Lung (tissue), 11 donors: ENCODE measurements at regions not wholly inside any gene's neighbourhood (a gene's known extent, or its start where the extent isn't known, plus 50 kb on each side); places are given as distances from the start of the nearest gene placed in this dataset.

Experiments
- ATAC-seq: fragments of 200-7000 bp; cut with Tn5 transposase; one replicate; pipeline ENCODE4 v1.9.1; 2020; ENCODE audit warnings: moderate number of reproducible peaks; ENCODE audit not compliant: insufficient read depth, low FRiP score
- DNase-seq, 3 donors: peaks; one replicate each; pipeline ENCODE4 v3.0.0-alpha.2; 2013 to 2017
- H3K27ac ChIP-seq, 2 donors: one replicate each; pipeline ENCODE4 v1.5.1; 2013; ENCODE audit warnings: mild to moderate bottlenecking in 2 of 2, moderate library complexity in 2 of 2, control low read depth in 1 of 2, inconsistent platforms in 1 of 2, low read depth in 1 of 2, low read length in 1 of 2
- H3K27me3 ChIP-seq, 3 donors: one replicate each; pipeline ENCODE4 v1.5.1; 2013; ENCODE audit warnings: low read length in 2 of 3; ENCODE audit not compliant: control insufficient read depth in 3 of 3, insufficient read depth in 3 of 3
- H3K36me3 ChIP-seq, 4 donors: one replicate each; pipeline ENCODE4 v1.5.1; 2013; ENCODE audit warnings: low read length in 4 of 4, mild to moderate bottlenecking in 1 of 4, moderate library complexity in 1 of 4; ENCODE audit not compliant: control insufficient read depth in 4 of 4, insufficient read depth in 4 of 4
- H3K4me1 ChIP-seq, 5 donors: one replicate each; pipeline ENCODE4 v1.5.1; 2013; ENCODE audit warnings: low read length in 5 of 5, mild to moderate bottlenecking in 2 of 5, moderate library complexity in 1 of 5; ENCODE audit not compliant: control insufficient read depth in 5 of 5, insufficient read depth in 5 of 5
- H3K4me3 ChIP-seq: one replicate; pipeline ENCODE4 v1.5.1; 2013; ENCODE audit warnings: mild to moderate bottlenecking, control low read depth, moderate library complexity
- H3K9ac ChIP-seq, 2 donors: one replicate each; pipeline ENCODE4 v1.5.1; 2013; ENCODE audit warnings: low read length in 2 of 2, control low read depth in 1 of 2; ENCODE audit not compliant: insufficient read depth in 1 of 2
- H3K9me3 ChIP-seq, 4 donors: one replicate each; pipeline ENCODE4 v1.5.1; 2013; ENCODE audit warnings: low read length in 3 of 4, mild to moderate bottlenecking in 1 of 4, moderate library complexity in 1 of 4; ENCODE audit not compliant: control insufficient read depth in 4 of 4, insufficient read depth in 3 of 4
- CTCF ChIP-seq: IDR thresholded peaks from 2 replicates; pipeline ENCODE4 v1.5.1; 2012; ENCODE audit warnings: mild to moderate bottlenecking; ENCODE audit errors: control extremely low read depth, extremely low read depth
- WGBS, 2 donors: extraction: QIAGEN DNeasy Blood & Tissue Kit; methylation state at CpG; one replicate each; pipeline ENCODE4 v1.1.7; 2013; 5-methylcytosine and 5-hydroxymethylcytosine counted together
- donor health status: control.
- donor health status: control.
- donor health status: Bipolar disorder and iron deficiency.
- donor health status: healthy.
- donor health status: DM: yes; HTN: yes; CAD: no.

GRCh38 chr18:37944700-37945270 is 379.2 kb upstream of the CELF4 start:
- Histone ChIP-seq H3K4me1 (no peaks in the 10 kb centered on the region), H3K9me3 (no peaks in the 10 kb centered on the region), H3K9ac (no peak overlapping the region), H3K36me3 (no peaks in the 10 kb centered on the region), H3K27me3 (no peaks in the 10 kb centered on the region), H3K4me3 (no peak overlapping the region), H3K27ac (no peak overlapping the region)
- no peak for DNase-seq
- 78 to 85% methylated on average over 3 of the region's 3 CpGs for WGBS, 2 donors
- no peak for ATAC-seq
- TF ChIP-seq CTCF, result no peak

GRCh38 chr18:37937287-37937686 is 371.7 kb upstream of the CELF4 start:
- ATAC-seq, result no peak
- no peak for TF ChIP-seq CTCF
- Histone ChIP-seq H3K36me3 (no peaks in the 10 kb centered on the region), H3K27ac (no peak overlapping the region), H3K4me3 (no peak overlapping the region), H3K27me3 (no peaks in the 10 kb centered on the region), H3K9me3 (no peaks in the 10 kb centered on the region), H3K9ac (no peak overlapping the region), H3K4me1 (no peaks in the 10 kb centered on the region)
- 71 to 77% methylated on average over 6 of the region's 6 CpGs for WGBS, 2 donors
- no peak for DNase-seq

- Histone ChIP-seq H3K27me3 (no peaks in the 10 kb centered on the region), H3K27ac (no peak overlapping the region), H3K4me3 (no peak overlapping the region), H3K9me3 (no peaks in the 10 kb centered on the region), H3K36me3 (no peaks in the 10 kb centered on the region), H3K9ac (no peak overlapping the region), H3K4me1 (no peaks in the 10 kb centered on the region)
- DNase-seq (no peak), ATAC-seq (no peak)
- WGBS, 2 donors, result 77 to 81% methylated on average over 2 of the region's 2 CpGs
- TF ChIP-seq CTCF, result no peak
Measured at GRCh38 chr18:37935086-37935485, 369.5 kb upstream of the CELF4 start.

GRCh38 chr18:37930640-37931039 is 365.0 kb upstream of the CELF4 start:
- Histone ChIP-seq H3K27me3 (no peaks in the 10 kb centered on the region), H3K36me3 (no peaks in the 10 kb centered on the region), H3K9me3 (no peaks in the 10 kb centered on the region), H3K4me3 (no peak overlapping the region), H3K9ac (no peak overlapping the region), H3K27ac (no peak overlapping the region), H3K4me1 (no peaks in the 10 kb centered on the region)
- DNase-seq (no peak), ATAC-seq (no peak)
- 74 to 82% methylated on average over 4 of the region's 4 CpGs for WGBS, 2 donors
- no peak for TF ChIP-seq CTCF
